HepG2 (cell line): ENCODE measurements at regions not wholly inside any gene's neighbourhood (a gene's known extent, or its start where the extent isn't known, plus 50 kb on each side); places are given as distances from the start of the nearest gene placed in this dataset.

Source experiments
- BCL6 ChIP-seq: IDR thresholded peaks from 2 replicates; pipeline ENCODE4 v1.6.1; 2016; ENCODE audit warnings: missing genetic modification reagents, missing compliant biosample characterization
- FOXJ3 ChIP-seq: sonication (generic); formaldehyde crosslinking; IDR thresholded peaks from 2 replicates; pipeline ENCODE4 v1.4.0; 2020; ENCODE audit warnings: missing genetic modification reagents, mild to moderate bottlenecking, borderline replicate concordance
- FOXO1 ChIP-seq: sonication (generic); formaldehyde crosslinking; IDR thresholded peaks from 2 replicates; pipeline ENCODE4 v1.4.0; 2020; ENCODE audit warnings: missing genetic modification reagents
- POLR2G ChIP-seq: fragments of 200-400 bp; formaldehyde crosslinking; IDR thresholded peaks from 2 replicates; pipeline ENCODE4 v1.6.1; 2018; ENCODE audit warnings: mild to moderate bottlenecking, low read depth, low read length, moderate library complexity
- REXO4 ChIP-seq: sonication (generic); formaldehyde crosslinking; IDR thresholded peaks from 2 replicates; pipeline ENCODE4 v1.8.0; 2022; ENCODE audit warnings: missing genetic modification reagents, mild to moderate bottlenecking, borderline replicate concordance
- RFXAP ChIP-seq: sonication (generic); formaldehyde crosslinking; IDR thresholded peaks from 2 replicates; pipeline ENCODE4 v1.4.0; 2020; ENCODE audit warnings: missing genetic modification reagents, borderline replicate concordance
- STAG1 ChIP-seq: sonication (generic); formaldehyde crosslinking; IDR thresholded peaks from 2 replicates; pipeline ENCODE4 v1.4.0; 2020; ENCODE audit warnings: missing genetic modification reagents
- TAF15 ChIP-seq: fragments of 200-400 bp; formaldehyde crosslinking; IDR thresholded peaks from one replicate; pipeline ENCODE4 v1.6.1; 2018; ENCODE audit warnings: mild to moderate bottlenecking, low read depth, low read length; ENCODE audit not compliant: poor library complexity, severe bottlenecking
- ZIK1 ChIP-seq: sonication (generic); formaldehyde crosslinking; IDR thresholded peaks from 2 replicates; pipeline ENCODE4 v1.5.0; 2020; ENCODE audit warnings: mild to moderate bottlenecking, low read depth, missing genetic modification reagents, borderline replicate concordance
- ZSCAN9 ChIP-seq: IDR thresholded peaks from 2 replicates; pipeline ENCODE4 v1.6.1; 2016; ENCODE audit warnings: borderline replicate concordance
- TF ChIP-seq, protein P1 (sequence below): sonication (generic); formaldehyde crosslinking; IDR thresholded peaks from 2 replicates; pipeline ENCODE4 v1.5.0; 2020; ENCODE audit warnings: mild to moderate bottlenecking, missing genetic modification reagents
- TF ChIP-seq, protein P2 (sequence below): sonication (generic); formaldehyde crosslinking; IDR thresholded peaks from one replicate; pipeline ENCODE4 v1.5.1; 2020; ENCODE audit warnings: mild to moderate bottlenecking, missing genetic modification reagents; ENCODE audit errors: not compliant biosample characterization

DNA sequence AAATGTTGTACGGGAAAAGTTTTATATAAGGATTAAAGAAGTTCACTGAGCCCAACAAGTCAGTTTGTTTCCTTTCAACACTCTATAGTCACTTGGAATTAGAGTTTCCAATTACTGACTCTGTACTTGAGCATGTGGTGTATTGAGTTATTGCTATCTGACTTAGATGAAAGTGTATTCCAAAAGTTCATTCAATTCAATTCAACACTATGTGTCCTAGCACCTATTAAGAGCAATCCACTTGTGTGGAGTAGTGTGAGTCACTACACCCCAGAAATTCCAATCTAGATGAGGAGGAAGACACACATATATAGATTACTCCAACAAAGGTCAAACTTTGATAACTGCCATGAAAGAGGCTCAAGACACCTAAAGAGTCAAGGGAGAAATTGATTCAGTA, 98.2 kb upstream of the SLCO6A1 start (continued):
- TF ChIP-seq ZIK1 (CRISPR knock-in tag) (no peak), REXO4 (CRISPR knock-in tag) (no peak), STAG1 (no peak), FOXO1 (CRISPR knock-in tag) (no peak), FOXJ3 (CRISPR knock-in tag) (no peak), TAF15 (no peak), BCL6 (CRISPR knock-in tag) (no peak), ZSCAN9 (CRISPR knock-in tag) (no peak), POLR2G (no peak), RFXAP (no peak)
- TF ChIP-seq, protein P1, sequence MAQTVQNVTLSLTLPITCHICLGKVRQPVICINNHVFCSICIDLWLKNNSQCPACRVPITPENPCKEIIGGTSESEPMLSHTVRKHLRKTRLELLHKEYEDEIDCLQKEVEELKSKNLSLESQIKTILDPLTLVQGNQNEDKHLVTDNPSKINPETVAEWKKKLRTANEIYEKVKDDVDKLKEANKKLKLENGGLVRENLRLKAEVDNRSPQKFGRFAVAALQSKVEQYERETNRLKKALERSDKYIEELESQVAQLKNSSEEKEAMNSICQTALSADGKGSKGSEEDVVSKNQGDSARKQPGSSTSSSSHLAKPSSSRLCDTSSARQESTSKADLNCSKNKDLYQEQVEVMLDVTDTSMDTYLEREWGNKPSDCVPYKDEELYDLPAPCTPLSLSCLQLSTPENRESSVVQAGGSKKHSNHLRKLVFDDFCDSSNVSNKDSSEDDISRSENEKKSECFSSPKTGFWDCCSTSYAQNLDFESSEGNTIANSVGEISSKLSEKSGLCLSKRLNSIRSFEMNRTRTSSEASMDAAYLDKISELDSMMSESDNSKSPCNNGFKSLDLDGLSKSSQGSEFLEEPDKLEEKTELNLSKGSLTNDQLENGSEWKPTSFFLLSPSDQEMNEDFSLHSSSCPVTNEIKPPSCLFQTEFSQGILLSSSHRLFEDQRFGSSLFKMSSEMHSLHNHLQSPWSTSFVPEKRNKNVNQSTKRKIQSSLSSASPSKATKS (CRISPR knock-in tag) = no peak
- TF ChIP-seq, protein P2, sequence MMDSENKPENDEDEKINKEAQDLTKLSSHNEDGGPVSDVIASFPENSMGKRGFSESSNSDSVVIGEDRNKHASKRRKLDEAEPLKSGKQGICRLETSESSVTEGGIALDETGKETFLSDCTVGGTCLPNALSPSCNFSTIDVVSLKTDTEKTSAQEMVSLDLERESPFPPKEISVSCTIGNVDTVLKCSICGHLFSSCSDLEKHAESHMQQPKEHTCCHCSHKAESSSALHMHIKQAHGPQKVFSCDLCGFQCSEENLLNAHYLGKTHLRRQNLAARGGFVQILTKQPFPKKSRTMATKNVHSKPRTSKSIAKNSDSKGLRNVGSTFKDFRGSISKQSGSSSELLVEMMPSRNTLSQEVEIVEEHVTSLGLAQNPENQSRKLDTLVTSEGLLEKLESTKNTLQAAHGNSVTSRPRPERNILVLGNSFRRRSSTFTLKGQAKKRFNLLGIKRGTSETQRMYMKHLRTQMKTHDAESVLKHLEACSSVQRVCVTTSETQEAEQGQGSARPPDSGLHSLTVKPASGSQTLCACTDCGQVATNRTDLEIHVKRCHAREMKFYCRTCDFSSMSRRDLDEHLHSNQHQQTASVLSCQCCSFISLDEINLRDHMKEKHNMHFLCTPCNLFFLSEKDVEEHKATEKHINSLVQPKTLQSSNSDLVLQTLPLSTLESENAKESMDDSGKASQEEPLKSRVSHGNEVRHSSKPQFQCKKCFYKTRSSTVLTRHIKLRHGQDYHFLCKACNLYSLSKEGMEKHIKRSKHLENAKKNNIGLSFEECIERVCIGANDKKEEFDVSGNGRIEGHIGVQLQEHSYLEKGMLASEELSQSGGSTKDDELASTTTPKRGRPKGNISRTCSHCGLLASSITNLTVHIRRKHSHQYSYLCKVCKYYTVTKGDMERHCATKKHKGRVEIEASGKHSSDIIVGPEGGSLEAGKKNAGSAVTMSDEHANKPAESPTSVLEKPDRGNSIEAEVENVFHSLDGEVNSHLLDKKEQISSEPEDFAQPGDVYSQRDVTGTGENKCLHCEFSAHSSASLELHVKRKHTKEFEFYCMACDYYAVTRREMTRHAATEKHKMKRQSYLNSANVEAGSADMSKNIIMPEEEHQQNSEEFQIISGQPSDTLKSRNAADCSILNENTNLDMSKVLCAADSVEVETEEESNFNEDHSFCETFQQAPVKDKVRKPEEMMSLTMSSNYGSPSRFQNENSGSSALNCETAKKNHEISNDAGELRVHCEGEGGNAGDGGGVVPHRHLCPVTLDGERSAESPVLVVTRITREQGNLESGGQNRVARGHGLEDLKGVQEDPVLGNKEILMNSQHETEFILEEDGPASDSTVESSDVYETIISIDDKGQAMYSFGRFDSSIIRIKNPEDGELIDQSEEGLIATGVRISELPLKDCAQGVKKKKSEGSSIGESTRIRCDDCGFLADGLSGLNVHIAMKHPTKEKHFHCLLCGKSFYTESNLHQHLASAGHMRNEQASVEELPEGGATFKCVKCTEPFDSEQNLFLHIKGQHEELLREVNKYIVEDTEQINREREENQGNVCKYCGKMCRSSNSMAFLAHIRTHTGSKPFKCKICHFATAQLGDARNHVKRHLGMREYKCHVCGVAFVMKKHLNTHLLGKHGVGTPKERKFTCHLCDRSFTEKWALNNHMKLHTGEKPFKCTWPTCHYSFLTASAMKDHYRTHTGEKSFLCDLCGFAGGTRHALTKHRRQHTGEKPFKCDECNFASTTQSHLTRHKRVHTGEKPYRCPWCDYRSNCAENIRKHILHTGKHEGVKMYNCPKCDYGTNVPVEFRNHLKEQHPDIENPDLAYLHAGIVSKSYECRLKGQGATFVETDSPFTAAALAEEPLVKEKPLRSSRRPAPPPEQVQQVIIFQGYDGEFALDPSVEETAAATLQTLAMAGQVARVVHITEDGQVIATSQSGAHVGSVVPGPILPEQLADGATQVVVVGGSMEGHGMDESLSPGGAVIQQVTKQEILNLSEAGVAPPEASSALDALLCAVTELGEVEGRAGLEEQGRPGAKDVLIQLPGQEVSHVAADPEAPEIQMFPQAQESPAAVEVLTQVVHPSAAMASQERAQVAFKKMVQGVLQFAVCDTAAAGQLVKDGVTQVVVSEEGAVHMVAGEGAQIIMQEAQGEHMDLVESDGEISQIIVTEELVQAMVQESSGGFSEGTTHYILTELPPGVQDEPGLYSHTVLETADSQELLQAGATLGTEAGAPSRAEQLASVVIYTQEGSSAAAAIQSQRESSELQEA (CRISPR knock-in tag) = no peak
